HS-27A (cell line): ENCODE measurements at regions not wholly inside any gene's neighbourhood (a gene's known extent, or its start where the extent isn't known, plus 50 kb on each side); places are given as distances from the start of the nearest gene placed in this dataset.
"Not testable (repeated sequence)": the region's sequence is repeated elsewhere in the genome, so short reads cannot be mapped to it uniquely, and the experiment has no call there.

Experiments
- DNase-seq: peaks from one replicate; pipeline ENCODE4 v3.0.0-alpha.2; 2012; ENCODE audit warnings: low read depth, missing footprints

- DNase-seq: no peak
These were observed 146.0 kb upstream of the GRM7 start for GRCh38 chr3:6714962-6715361.

- no peak for DNase-seq
These were observed 144.5 kb upstream of the GRM7 start for GRCh38 chr3:6716420-6716819.

- DNase-seq: no peak
These were observed 143.6 kb upstream of the GRM7 start for GRCh38 chr3:6717026-6717943.

GRCh38 chr3:6719999-6720398, 140.9 kb upstream of the GRM7 start:
- DNase-seq: no peak

GRCh38 chr3:6721491-6721890, 139.4 kb upstream of the GRM7 start:
- DNase-seq: no peak

GRCh38 chr3:6723205-6723604, 137.7 kb upstream of the GRM7 start:
- DNase-seq: no peak

GRCh38 chr3:6726811-6727210, 134.1 kb upstream of the GRM7 start:
- no peak for DNase-seq

GRCh38 chr3:6732807-6733206, 128.1 kb upstream of the GRM7 start:
- DNase-seq: no peak

- no peak for DNase-seq
These were observed 127.1 kb upstream of the GRM7 start for GRCh38 chr3:6733699-6734394.

GRCh38 chr3:6734395-6734746, 126.5 kb upstream of the GRM7 start:
- no peak for DNase-seq

- no peak for DNase-seq
These were observed 123.9 kb upstream of the GRM7 start for GRCh38 chr3:6736836-6737629.

- no peak for DNase-seq
These were observed 123.3 kb upstream of the GRM7 start for GRCh38 chr3:6737630-6738029.

GRCh38 chr3:6739288-6739687, 121.6 kb upstream of the GRM7 start:
- no peak for DNase-seq

GRCh38 chr3:6743067-6743720, 117.7 kb upstream of the GRM7 start:
- no peak for DNase-seq

GRCh38 chr3:6746443-6746842, 114.5 kb upstream of the GRM7 start:
- no peak for DNase-seq

- DNase-seq: no peak
These were observed 113.9 kb upstream of the GRM7 start for GRCh38 chr3:6747017-6747416.

- DNase-seq: no peak
These were observed 110.1 kb upstream of the GRM7 start for GRCh38 chr3:6750782-6751181.

- no peak for DNase-seq
These were observed 107.4 kb upstream of the GRM7 start for GRCh38 chr3:6753536-6753935.

GRCh38 chr3:6769532-6770396, 91.2 kb upstream of the GRM7 start:
- not testable (repeated sequence) for DNase-seq

GRCh38 chr3:6770397-6770690, 90.6 kb upstream of the GRM7 start:
- no peak for DNase-seq

- DNase-seq: no peak
These were observed 89.7 kb upstream of the GRM7 start for GRCh38 chr3:6771171-6771570.
